Gastrocnemius medialis (tissue), 4 donors: ENCODE measurements at regions not wholly inside any gene's neighbourhood (a gene's known extent, or its start where the extent isn't known, plus 50 kb on each side); places are given as distances from the start of the nearest gene placed in this dataset.

Source experiments
- CTCF ChIP-seq, 5 experiments: fragments of 450-650 bp in 3 of 5; fragments of 200-600 bp in 2 of 5; sonication (generic) in 2 of 5; IDR thresholded peaks in 4 of 5; conservative IDR thresholded peaks in 1 of 5; 1 replicate in 4 of 5; 2 replicates in 1 of 5; pipeline ENCODE4 v1.5.1; 2016 to 2019; ENCODE audit warnings: antibody characterized with exemption in 5 of 5, mild to moderate bottlenecking in 3 of 5, moderate library complexity in 3 of 5
- POLR2A ChIP-seq, 2 donors: fragments of 450-650 bp; IDR thresholded peaks; one replicate each; pipeline ENCODE4 v1.6.1; 2017; ENCODE audit warnings: antibody characterized with exemption in 2 of 2, mild to moderate bottlenecking in 2 of 2, moderate library complexity in 2 of 2

GRCh38 chr10:88058750-88059149, 195.3 kb downstream of the PTEN start:
- TF ChIP-seq CTCF (IDR thresholded peaks at IDR 0.05 in 4 of 5, conservative IDR thresholded peaks at IDR 0.05 in 1 of 5), result no peak
- no peak for TF ChIP-seq POLR2A (IDR thresholded peaks at IDR 0.05)
